LNCaP clone FGC (cell line): ENCODE measurements at regions not wholly inside any gene's neighbourhood (a gene's known extent, or its start where the extent isn't known, plus 50 kb on each side); places are given as distances from the start of the nearest gene placed in this dataset.
"Not testable (repeated sequence)": the region's sequence is repeated elsewhere in the genome, so short reads cannot be mapped to it uniquely, and the experiment has no call there.

Experiments
- DNase-seq: peaks from one replicate; pipeline ENCODE4 v3.0.0-alpha.2; 2011; ENCODE audit warnings: low read depth
- H3K4me3 ChIP-seq: 2 replicates; pipeline ENCODE4 v1.5.1; 2011; ENCODE audit warnings: mild to moderate bottlenecking, low read depth, low read length, control low read depth
- CTCF ChIP-seq: IDR thresholded peaks from 2 replicates; pipeline ENCODE4 v1.5.1; 2012; ENCODE audit warnings: mild to moderate bottlenecking; ENCODE audit not compliant: control insufficient read depth, insufficient read depth; ENCODE audit errors: extremely low read depth

GRCh38 chr13:37510441-37510840 lies 88.1 kb downstream of the POSTN start:
- no peak for TF ChIP-seq CTCF
- no peak for DNase-seq
- no peak overlapping the region for H3K4me3 ChIP-seq

- TF ChIP-seq CTCF = no peak
- DNase-seq = no peak
- no peak overlapping the region for H3K4me3 ChIP-seq
Observed at GRCh38 chr13:37505531-37505930, 93.0 kb downstream of the POSTN start.

GRCh38 chr13:37504251-37504650 lies 94.3 kb downstream of the POSTN start:
- DNase-seq = no peak
- no peak overlapping the region for H3K4me3 ChIP-seq
- no peak for TF ChIP-seq CTCF

GRCh38 chr13:37503287-37503686 lies 95.3 kb downstream of the POSTN start:
- no peak for DNase-seq
- no peak for TF ChIP-seq CTCF

GRCh38 chr13:37502303-37502993 lies 96.1 kb downstream of the POSTN start:
- not testable (repeated sequence) for H3K4me3 ChIP-seq, DNase-seq

More at GRCh38 chr13:37503287-37503686, 95.3 kb downstream of the POSTN start:
- no peak overlapping the region for H3K4me3 ChIP-seq

GRCh38 chr13:37501187-37501586 lies 97.4 kb downstream of the POSTN start:
- DNase-seq = no peak
- TF ChIP-seq CTCF = no peak
- no peak overlapping the region for H3K4me3 ChIP-seq

GRCh38 chr13:37495046-37495445 lies 103.5 kb downstream of the POSTN start:
- DNase-seq = no peak
- no peak overlapping the region for H3K4me3 ChIP-seq
- TF ChIP-seq CTCF = no peak
